ENCODE measurements at regions not wholly inside any gene's neighbourhood (a gene's known extent, or its start where the extent isn't known, plus 50 kb on each side); places are given as distances from the start of the nearest gene placed in this dataset.

GRCh38 chr13:53237696-53238095, 209.1 kb downstream of the OLFM4 start:
- intact Hi-C loops (cut with micrococcal nuclease; ENCODE audit: unreplicated experiment): no loop called here
- DNase-seq (ENCODE audit: low read depth, low spot score) (no peak), ATAC-seq (no peak)
- Histone ChIP-seq H3K9me3 (ENCODE audit: control insufficient read depth, insufficient read depth, low read depth, low read length) (no peaks in the 10 kb centered on the region), H3K27ac (ENCODE audit: low read length) (no peak overlapping the region), H3K4me3 (ENCODE audit: low read depth in 2 of 2, low read length in 2 of 2) (no peak overlapping the region), H3K27me3 (ENCODE audit: control insufficient read depth, insufficient read depth, low read length) (no peaks in the 10 kb centered on the region), H3K36me3 (ENCODE audit: control insufficient read depth, insufficient read depth, low read length) (no peaks in the 10 kb centered on the region), H3K4me1 (ENCODE audit: control insufficient read depth, insufficient read depth, low read length) (no peaks in the 10 kb centered on the region)
- ChIA-PET POLR2A (no interaction called here), CTCF (no interaction called here)
- in situ Hi-C loops (cut with HindIII; ENCODE audit: low pct_unique_long_range_greater_than_20kb, low sequenced_read_pairs): no loop called here
- TF ChIP-seq SIN3A (IDR thresholded peaks at IDR 0.05; ENCODE audit: borderline replicate concordance, insufficient read depth, low read depth, low read length) (no peak), TCF7L2 (IDR thresholded peaks at IDR 0.05; ENCODE audit: low read depth, low read length) (no peak)
- no TSS peak for BruUV-seq (replicated peaks)

- Histone ChIP-seq H3K4me1 (ENCODE audit: control insufficient read depth, insufficient read depth, low read length) (no peaks in the 10 kb centered on the region), H3K9me3 (ENCODE audit: control insufficient read depth, insufficient read depth, low read depth, low read length) (no peaks in the 10 kb centered on the region), H3K27me3 (ENCODE audit: control insufficient read depth, insufficient read depth, low read length) (no peaks in the 10 kb centered on the region), H3K36me3 (ENCODE audit: control insufficient read depth, insufficient read depth, low read length) (no peaks in the 10 kb centered on the region), H3K4me3 (ENCODE audit: low read depth in 2 of 2, low read length in 2 of 2) (no peak overlapping the region), H3K27ac (ENCODE audit: low read length) (no peak overlapping the region)
- DNase-seq (ENCODE audit: low read depth, low spot score) (no peak), ATAC-seq (no peak)
- ChIA-PET POLR2A (no interaction called here), CTCF (no interaction called here)
- TF ChIP-seq SIN3A (IDR thresholded peaks at IDR 0.05; ENCODE audit: borderline replicate concordance, insufficient read depth, low read depth, low read length) (no peak), REST (IDR thresholded peaks at IDR 0.05; ENCODE audit: insufficient read depth in 1 of 2, low read depth in 2 of 2, low read length in 1 of 2) (no peak), POLR2AphosphoS5 (IDR thresholded peaks at IDR 0.05; ENCODE audit: low read depth, low read length) (no peak), CTCF (IDR thresholded peaks at IDR 0.05) (no peak), TCF7L2 (IDR thresholded peaks at IDR 0.05; ENCODE audit: low read depth, low read length) (no peak)
- BruUV-seq (replicated peaks): no TSS peak
- intact Hi-C loops (cut with micrococcal nuclease; ENCODE audit: unreplicated experiment) (no loop called here), in situ Hi-C loops (cut with HindIII; ENCODE audit: low pct_unique_long_range_greater_than_20kb, low sequenced_read_pairs) (no loop called here)
Observed at GRCh38 chr13:53238261-53238660, 209.6 kb downstream of the OLFM4 start.

GRCh38 chr13:53240401-53241025, 211.9 kb downstream of the OLFM4 start:
- no peak for TF ChIP-seq REST (IDR thresholded peaks at IDR 0.05; ENCODE audit: insufficient read depth in 1 of 2, low read depth in 2 of 2, low read length in 1 of 2)
- no peak for TF ChIP-seq SIN3A (IDR thresholded peaks at IDR 0.05; ENCODE audit: borderline replicate concordance, insufficient read depth, low read depth, low read length)
- TF ChIP-seq POLR2AphosphoS5 (IDR thresholded peaks at IDR 0.05; ENCODE audit: low read depth, low read length): no peak
- TF ChIP-seq CTCF (IDR thresholded peaks at IDR 0.05): no peak
- TF ChIP-seq TCF7L2 (IDR thresholded peaks at IDR 0.05; ENCODE audit: low read depth, low read length): no peak
- Histone ChIP-seq H3K9me3 (ENCODE audit: control insufficient read depth, insufficient read depth, low read depth, low read length) (no peaks in the 10 kb centered on the region), H3K4me3 (ENCODE audit: low read depth in 2 of 2, low read length in 2 of 2) (no peak overlapping the region), H3K27ac (ENCODE audit: low read length) (no peak overlapping the region), H3K4me1 (ENCODE audit: control insufficient read depth, insufficient read depth, low read length) (no peaks in the 10 kb centered on the region), H3K36me3 (ENCODE audit: control insufficient read depth, insufficient read depth, low read length) (no peaks in the 10 kb centered on the region), H3K27me3 (ENCODE audit: control insufficient read depth, insufficient read depth, low read length) (no peaks in the 10 kb centered on the region)
- ChIA-PET CTCF (no interaction called here), POLR2A (no interaction called here)
- intact Hi-C loops (cut with micrococcal nuclease; ENCODE audit: unreplicated experiment): no loop called here
- ATAC-seq (no peak), DNase-seq (ENCODE audit: low read depth, low spot score) (no peak)
- no TSS peak for BruUV-seq (replicated peaks)
- in situ Hi-C loops (cut with HindIII; ENCODE audit: low pct_unique_long_range_greater_than_20kb, low sequenced_read_pairs): no loop called here

Measured in Panc1 (cell line).